ENCODE measurements at regions not wholly inside any gene's neighbourhood (a gene's known extent, or its start where the extent isn't known, plus 50 kb on each side); places are given as distances from the start of the nearest gene placed in this dataset.
"Not testable (repeated sequence)": the region's sequence is repeated elsewhere in the genome, so short reads cannot be mapped to it uniquely, and the experiment has no call there.

DNA sequence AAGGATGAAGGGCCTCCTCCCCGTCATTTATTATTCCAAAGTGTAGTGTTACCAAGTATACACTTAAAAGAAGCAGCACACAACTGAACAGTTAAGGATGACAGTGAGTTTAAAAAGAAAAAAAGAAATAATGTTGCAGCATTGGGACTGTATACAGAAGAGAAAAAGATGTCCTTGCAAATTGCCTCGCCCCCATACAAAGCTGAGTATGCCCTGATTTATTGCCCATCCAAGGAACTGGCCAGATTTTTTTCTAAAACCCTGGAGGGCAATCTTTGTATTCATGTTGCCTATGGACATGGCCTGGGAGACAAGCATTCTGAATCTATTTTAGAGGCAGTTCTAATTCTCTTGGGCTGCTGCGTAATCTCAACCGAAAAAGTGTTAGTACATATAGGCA is 182.7 kb upstream of the NR4A3 start:
- DNase-seq, result no peak

DNA sequence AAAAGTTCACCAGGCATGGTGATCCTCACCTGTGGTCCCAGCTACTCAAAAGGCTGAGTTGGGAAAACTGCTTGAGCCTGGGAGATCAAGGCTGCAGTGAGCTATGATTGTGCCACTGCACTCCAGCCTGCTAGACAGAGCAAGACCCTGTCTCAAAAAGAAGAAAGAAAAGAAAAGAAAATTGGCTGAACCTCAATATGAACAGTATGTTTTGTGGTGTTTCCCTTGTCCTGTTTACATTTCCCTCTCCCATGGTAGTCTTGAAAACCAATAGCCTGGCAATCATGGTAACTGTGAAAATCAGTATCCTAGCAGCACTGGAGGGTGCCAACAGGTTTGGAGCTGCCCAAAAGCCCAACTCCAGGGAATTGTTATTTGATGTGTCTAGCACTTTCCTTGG is 174.1 kb upstream of the NR4A3 start:
- DNase-seq, result no peak

DNA sequence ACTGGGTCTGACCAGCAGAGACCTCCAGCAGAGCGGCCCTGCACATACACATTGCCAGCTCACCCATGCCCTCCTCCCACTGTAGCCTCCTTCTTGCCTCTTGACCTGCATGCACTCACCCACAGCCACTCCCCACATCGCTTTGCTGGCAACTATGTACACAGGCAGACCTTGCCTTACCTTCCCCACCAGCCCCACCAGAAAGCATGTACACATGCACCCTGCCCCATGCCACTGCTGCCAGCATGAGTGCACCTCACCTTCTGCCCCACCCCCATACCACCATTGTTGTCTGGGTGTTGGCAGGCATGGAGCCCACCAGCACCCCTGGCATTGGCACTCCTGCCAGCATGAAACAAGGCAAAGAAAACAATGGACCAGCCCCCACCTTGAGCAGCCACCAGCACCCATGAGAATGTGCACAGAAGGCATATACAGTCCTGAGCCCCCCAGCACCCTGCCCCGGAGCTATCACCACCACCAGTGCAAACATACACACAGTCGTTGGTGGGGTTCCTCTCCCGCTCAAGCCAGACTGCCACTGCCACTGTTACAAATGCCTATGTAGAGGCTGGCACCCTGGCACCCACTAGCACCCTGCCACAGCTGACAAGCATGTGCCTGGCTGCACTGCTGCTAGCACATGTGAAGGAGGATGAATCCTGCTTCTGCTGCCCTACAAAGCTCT is 171.4 kb upstream of the NR4A3 start:
- no peak for DNase-seq

DNA sequence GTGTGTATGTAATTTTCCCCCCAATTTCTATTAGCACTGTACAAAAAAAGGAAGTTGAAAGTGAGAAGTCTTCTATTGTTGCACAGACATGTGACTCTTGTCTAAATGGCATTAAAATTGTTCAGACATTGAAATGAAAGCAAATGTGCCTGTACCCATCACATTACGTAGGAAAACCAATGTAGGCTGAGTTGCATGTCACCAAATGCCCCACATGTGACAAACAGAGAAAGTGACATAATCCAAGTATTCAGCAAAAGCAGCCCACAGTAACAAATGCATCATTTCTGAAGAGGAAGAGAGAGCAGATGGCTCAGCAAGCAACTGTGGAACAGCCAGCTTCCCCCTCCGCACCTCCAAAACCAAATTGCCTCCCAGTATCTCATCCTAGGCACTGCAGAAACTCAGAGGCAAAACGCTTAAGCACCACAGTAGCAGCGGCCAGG is 161.5 kb upstream of the NR4A3 start:
- DNase-seq, result no peak

DNA sequence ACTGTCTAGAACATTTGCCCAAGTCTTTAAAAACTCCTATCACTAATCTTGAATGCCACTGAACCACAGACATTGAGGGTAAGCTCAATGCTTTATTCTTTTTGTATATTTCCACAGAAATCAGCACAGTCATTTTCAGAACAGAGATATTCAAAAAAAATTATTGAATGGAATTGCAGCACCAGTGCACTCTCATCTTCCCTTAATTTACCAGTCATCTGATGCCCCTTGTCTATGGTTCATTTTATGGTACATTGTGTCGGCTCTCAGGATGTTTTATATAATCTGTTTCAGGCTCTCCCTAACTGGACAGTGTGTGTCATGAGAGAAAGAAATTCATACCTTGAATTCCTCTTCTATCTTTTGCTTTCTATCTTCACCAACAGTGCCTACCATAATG is 158.4 kb upstream of the NR4A3 start:
- DNase-seq, result no peak

DNA sequence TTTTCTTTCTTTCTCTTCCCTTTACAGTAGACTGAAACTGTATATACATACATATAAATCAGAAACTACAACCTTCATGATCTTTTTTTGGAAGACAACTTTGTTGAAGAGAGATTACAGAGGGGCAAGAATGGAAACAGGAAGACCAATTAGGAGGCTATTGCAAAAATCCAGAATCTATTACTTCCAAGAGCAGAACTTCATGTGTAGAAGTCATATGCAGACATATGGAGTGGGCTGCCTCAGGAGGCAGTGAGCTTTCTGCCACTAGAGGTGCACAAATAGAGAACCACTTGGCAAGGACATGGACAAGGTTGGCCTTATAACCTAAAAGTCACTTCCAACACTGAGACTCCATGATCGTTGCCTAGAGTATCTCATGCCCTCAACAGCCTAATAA is 157.8 kb upstream of the NR4A3 start:
- no peak for DNase-seq

DNA sequence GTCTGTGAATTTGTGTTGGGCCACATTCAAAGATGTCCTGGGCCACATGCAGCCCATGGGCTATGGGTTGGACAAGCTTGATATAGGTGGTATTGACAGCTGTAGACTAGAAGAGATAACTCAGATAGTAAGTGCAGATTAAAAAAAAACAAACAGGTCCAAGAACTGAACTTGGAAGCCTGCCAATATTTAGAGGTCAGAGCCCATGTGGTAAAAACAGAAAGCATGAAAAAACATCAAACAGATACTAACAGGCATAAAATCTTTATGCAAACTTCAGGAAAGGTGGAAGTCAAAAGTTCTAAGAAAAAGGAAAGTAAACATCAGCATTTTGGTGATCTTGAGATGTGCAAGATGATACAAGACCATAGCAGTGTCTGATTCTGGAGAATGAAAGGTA is 155.1 kb upstream of the NR4A3 start:
- DNase-seq, result no peak

DNA sequence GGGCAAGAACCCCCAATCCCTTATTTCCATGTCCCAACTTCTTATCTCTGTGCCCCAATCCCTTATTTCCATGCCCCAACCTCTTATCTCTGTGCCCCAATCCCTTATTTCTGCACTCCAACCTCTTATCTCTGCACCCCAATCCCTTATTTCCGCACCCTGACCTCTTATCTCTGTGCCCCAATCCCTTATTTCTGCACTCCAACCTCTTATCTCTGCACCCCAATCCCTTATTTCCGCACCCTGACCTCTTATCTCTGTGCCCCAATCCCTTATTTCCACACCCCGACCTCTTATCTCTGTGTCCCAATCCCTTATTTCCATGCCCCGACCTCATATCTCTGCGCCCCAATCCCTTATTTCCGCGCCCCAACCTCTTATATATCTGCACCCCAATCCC is 150.8 kb upstream of the NR4A3 start:
- not testable (repeated sequence) for DNase-seq

DNA sequence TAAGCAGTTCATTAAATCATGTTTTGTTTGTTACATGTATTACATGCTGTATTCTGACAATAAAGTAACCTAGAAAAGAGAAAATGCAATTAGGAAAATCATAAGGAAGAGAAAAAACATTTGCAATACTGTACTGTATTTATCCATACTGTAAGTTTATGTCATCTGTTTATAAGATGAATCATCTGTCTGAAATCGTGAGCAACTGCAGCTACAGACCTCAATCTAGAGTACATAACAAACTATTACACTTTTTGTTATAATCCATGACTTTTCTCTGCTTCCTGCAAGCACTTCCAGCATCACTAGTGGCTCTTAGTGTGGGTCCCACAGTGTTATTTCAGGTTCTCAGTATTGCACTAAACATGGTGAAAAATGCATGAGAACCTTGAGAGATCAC is 144.4 kb upstream of the NR4A3 start:
- DNase-seq, result no peak

DNA sequence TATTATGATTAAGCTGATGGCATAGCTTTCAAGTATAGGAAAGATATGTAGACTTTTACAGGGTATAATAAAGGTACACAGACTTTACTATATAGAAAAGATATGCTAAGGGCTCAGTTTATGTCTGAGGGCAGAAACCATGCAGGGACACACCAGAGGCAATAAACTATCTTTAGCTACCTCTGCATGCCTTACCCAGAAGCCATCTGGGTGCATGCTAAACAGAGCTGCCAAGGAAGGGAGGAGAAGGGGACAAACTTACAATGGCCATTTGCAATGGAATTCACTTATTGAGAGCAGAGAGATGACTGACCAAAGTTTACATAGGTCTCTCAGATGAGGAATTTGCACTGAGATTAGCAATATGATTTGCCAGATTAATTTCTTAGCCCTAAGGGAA is 143.1 kb upstream of the NR4A3 start:
- DNase-seq, result no peak

DNA sequence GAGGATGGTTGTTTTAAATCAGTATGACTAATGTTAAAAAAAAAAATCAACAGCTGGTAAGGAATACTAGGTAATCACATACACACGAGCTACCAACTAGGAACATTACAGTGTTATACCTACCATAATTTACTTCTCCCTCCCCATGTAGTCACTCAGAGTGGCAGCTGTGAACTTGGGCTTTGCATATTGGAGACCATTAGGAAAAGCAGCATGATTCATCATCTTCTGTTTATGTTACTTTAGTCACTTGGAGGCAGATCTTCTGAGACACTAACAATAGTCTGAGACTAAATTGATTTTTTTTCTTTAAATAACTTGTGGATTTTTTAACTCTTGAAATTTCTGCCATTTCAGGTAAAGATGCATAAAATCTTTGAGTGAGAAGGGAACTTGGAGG is 141.5 kb upstream of the NR4A3 start:
- DNase-seq, result no peak

DNA sequence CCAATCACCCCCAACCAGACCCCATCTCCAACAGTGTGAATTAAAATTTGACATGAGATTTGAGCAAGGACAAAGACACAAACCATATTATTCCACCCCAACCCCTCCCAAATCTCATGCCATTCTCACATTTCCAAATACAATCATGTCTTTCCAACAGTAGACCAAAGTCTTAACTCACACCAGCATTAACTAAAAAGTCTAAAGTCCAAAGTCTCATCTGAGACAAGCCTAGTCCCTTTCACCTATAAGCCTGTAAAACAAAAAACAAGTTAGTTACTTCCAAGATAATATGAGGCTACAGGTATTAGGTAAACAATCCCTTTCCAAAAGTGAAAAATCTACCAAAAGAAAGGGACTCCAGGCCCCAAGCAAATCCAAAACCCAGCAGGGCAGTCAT is 140.6 kb upstream of the NR4A3 start:
- DNase-seq, result no peak

DNA sequence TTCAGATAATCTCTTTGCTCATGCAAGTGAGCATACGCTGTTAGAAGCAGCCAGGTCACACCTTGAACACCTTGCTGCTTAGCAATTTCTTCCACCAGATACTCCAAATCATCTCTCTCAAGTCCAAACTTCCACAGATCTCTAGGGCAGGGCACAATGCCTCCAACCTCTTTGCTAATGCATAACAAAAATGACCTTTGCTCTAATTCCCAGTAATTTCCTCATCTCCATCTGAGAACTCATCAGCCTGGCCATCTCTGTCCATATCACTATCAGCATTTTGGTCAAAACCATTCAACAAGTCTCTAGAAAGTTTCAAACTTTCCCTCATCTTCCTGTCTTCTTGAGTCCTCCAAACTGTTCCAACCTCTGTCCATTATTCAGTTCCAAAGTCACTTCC is 139.3 kb upstream of the NR4A3 start:
- DNase-seq, result no peak

DNA sequence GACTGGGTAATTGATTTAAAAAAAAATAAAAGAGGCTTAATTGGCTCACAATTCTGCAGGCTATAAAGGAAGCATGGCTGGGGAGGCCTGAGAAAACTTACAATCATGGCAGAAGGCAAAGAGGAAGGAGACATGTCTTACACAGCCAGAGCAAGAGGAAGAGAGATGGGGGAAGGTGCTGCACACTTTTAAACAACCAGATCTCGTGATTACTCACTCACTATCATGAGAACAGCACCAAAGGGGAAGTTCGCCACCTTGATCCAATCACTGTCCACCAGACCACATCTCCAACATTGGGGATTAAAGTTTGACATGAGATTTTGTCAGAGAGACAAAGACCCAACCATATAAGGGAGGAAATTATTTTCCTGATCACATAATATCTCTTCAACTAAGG is 138.8 kb upstream of the NR4A3 start:
- no peak for DNase-seq

DNA sequence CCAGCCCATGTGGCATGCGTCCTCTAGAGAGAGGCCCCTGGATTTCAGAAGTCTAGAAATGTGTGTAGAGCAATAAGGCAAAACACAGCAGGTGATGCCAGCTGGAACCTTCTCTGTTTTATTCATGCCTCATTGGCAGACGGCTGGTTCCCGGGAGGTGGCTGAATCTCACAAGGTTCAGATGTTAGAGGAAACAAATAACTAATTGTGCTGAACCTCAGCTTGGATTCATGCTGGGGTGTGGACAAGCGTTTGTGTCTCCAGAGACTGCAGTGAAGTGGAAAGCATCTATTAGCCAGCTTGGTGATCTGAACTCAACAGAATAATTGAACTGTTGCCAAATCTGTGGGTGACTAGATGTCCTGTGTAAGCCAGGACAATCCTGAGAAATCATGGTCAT is 131.1 kb upstream of the NR4A3 start:
- DNase-seq, result peak; percentile 11

DNA sequence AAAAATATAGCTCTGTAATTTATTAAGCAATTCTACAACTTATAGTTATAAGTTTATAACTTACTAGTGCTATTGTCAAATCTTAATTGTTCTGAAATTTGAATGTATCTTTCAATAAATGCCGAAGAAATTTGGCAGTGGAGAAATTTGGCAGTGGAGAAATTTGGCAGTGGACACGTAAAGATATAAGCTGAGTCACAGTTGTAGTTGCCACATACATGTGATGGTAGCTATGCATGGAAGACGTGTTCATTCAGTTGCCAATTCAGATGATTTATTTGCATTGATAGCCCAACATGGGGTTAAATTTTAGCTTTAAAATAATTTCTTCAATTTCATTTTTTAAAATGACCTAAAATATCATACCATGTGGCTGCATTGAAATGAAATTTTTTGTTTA is 127.8 kb upstream of the NR4A3 start:
- no peak for DNase-seq

DNA sequence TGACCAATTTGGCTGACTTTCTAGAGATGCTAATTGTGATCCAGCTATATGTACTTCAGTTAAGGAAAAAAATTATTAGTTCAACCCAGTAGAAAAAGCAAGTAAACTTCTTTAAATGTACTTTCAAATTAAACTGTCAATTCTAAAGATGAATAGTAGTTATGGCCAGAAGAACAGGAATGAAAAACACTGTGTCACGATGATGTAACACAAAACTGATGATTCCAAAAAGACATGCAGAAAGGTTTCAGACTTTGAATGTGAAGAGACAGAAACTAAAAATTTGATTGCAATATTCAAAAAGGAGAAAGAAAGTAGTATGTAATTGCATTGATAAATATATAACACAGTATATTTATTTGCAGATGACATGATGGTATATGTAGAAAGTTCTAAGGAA is 127.3 kb upstream of the NR4A3 start:
- no peak for DNase-seq

DNA sequence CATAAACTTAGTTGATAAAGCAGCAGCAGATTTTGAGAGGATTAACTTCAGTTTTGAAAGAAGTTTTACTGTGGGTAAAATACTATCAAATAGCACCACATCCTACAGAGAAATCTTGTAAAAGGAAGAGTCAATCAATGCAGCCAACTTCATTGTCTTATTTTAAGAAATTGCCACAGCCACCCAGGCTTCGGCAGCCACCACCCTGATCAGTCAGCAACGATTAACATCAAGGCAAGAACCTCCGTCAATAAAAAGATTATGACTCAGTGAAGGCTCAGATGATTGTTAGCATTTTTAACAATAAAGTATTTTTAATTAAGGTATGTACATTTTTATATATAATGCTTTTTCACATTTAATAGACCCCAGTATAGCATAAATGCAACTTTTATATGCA is 122.3 kb upstream of the NR4A3 start:
- DNase-seq, result no peak

DNA sequence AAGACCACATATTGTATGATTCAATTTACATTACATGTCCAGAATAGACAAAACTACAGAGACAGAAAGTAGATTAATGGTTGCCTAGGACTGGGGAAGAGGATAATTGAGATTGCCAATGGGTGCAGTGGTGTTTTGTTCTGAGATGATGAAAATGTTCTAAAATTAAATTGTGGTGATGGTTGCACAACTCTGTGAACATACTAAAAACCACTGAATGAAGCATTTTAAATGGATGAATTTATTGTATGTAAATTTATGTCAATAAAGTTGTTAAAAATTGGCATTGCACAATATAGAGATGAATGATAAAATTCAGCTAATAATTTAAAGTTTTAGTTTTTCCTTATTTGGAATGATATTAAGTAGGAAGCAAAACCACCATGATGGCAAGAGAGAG is 109.5 kb upstream of the NR4A3 start:
- DNase-seq, result no peak

DNA sequence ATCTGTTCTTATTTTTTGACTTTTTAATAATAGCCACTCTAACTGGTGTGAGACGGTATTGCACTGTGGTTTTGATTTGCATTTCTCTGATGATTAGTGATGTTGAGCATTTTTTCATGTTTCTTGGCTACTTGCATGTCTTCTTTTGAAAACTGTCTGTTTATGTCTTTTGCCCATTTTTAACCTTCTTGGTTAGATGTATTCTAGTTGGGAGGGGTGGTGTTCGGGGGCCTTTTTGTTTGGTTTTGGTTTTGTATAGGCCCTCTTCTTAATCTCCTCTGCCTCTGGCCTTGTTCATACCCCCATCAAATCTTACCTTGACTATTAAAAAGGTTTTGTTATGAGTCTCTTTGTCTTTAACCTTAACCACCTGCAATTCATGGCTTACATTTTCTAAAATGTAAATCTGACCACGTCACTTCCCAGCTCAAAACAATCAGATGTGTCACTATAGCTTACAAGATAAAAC is 107.8 kb upstream of the NR4A3 start:
- DNase-seq, result no peak

DNA sequence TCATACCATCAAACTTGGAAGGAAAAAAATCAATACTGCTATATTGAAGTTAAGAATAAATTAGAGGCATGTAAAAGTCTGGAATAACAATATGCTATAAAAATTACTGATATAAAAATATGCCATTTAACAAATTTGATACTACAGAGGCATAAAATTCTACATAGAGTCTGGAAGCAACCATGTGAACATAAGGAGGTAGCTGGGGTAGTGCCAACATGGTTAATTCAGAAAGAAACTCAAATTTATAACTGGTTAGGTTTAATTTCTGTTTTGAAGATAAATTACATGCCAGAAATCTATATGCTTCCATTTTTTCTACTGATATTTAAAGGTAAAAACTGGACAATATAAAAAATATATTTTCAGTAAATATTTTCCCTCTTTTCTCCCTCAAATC is 103.1 kb upstream of the NR4A3 start:
- no peak for DNase-seq

DNA sequence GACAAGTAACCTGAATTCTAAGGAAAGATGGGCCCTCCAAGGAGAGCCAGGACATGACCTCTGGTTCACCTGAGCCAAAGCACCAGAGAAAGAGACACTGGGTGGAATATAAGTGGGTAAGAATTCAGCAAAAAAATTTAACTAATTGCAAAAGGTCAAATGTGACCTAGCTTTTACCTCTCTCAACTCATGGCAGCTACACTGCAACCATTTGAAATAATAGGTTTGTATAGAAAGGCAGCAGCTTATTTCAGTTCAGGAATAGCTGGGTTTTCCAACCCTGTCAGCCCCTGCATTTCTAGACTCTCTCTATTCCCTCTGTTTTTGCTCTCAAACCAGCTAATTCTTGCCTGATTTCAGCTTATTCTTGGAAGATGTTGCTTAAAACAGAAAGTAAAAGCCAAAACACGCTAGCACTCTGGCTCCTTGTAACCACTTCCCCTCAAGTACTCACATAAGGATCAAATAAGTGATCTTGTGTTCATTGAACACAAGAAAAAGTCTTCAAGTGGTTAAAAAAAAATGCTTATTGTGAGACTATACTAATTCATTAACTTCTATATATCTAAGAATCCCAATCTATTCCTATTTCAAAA is 101.1 kb upstream of the NR4A3 start:
- DNase-seq, result no peak

DNA sequence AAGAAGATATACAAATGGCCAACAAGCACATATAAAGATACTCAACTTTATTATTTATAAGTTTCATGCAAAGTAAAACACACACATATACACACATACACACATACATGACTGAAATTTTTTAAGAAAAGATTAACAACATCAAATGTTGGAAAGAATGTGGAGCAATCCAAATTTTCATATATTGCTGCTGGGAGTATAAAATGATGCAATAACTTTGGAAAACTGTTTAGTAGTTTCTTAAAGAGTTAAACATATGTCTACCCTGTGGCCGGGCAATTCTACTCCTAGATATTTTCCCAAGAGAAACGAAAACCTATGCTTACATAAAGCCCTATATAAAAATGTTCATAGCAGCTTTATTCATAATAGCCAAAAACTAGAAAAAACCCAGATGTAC is 99.8 kb upstream of the NR4A3 start:
- no peak for DNase-seq

DNA sequence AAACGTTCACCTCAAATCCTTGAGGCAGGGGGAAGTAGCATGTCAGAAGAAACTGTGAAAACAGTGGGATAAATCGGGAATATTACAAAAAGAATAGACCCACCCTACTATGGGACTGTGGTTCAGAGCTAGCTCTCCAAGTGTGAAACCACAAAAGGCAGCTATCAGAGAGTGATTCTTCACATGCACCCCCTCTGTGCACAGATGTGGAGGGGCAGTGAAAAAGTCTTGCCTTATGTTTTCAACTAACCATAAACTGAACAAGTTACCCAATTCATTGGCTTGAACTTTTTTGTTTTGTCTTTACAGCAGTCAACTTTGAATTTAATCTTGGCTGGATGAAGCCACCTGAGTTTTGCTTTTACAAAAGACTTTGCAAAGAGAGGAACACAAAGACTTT is 98.8 kb upstream of the NR4A3 start:
- no peak for DNase-seq

DNA sequence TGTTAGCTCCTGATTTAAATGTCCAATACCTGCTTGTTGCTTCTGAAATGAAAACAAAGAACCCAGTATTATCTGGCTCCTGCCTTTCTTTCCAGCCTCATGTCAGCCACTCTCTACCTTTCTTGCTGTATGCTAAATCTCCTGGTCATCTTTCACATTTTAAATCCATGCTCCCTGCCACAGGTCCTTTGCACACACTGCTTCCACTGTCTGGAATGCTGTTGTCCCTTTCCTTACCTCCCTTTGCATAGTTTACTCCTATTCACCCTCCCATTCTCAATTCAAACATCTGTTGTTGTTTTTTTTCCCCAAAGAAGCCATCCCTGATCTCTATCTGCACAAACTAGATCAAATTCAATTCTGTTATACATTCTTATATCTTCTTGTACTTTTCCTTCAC is 97.0 kb upstream of the NR4A3 start:
- DNase-seq, result no peak
